ENCODE measurements at regions not wholly inside any gene's neighbourhood (a gene's known extent, or its start where the extent isn't known, plus 50 kb on each side); places are given as distances from the start of the nearest gene placed in this dataset.

- H3K4me3 ChIP-seq (ENCODE audit: low read length), result no peak overlapping the region
- DNase-seq (ENCODE audit: low read depth), result no peak
- no peaks in the 10 kb centered on the region for H3K9me3 ChIP-seq (ENCODE audit: control insufficient read depth, low read length)
- H3K9ac ChIP-seq (ENCODE audit: low read length), result no peak overlapping the region
- no peaks in the 10 kb centered on the region for H3K27me3 ChIP-seq (replicated peaks; ENCODE audit: control insufficient read depth, insufficient read depth, low read length)
- H3K36me3 ChIP-seq (ENCODE audit: control insufficient read depth, insufficient read depth, low read length, severe bottlenecking), result no peaks in the 10 kb centered on the region
- no peaks in the 10 kb centered on the region for H3K4me1 ChIP-seq (ENCODE audit: control insufficient read depth, insufficient read depth, low read length)
Observed at GRCh38 chr9:120212853-120213200, 367.1 kb downstream of the CDK5RAP2 start.

GRCh38 chr9:120212153-120212852, 367.7 kb downstream of the CDK5RAP2 start:
- H3K4me3 ChIP-seq (ENCODE audit: low read length), result no peak overlapping the region
- H3K9me3 ChIP-seq (ENCODE audit: control insufficient read depth, low read length), result no peaks in the 10 kb centered on the region
- no peaks in the 10 kb centered on the region for H3K27me3 ChIP-seq (replicated peaks; ENCODE audit: control insufficient read depth, insufficient read depth, low read length)
- no peak overlapping the region for H3K9ac ChIP-seq (ENCODE audit: low read length)
- H3K4me1 ChIP-seq (ENCODE audit: control insufficient read depth, insufficient read depth, low read length), result no peaks in the 10 kb centered on the region
- DNase-seq (ENCODE audit: low read depth), result no peak
- H3K36me3 ChIP-seq (ENCODE audit: control insufficient read depth, insufficient read depth, low read length, severe bottlenecking), result no peaks in the 10 kb centered on the region

- Histone ChIP-seq H3K4me3 (ENCODE audit: low read length) (no peak overlapping the region), H3K9me3 (ENCODE audit: control insufficient read depth, low read length) (no peaks in the 10 kb centered on the region), H3K27me3 (replicated peaks; ENCODE audit: control insufficient read depth, insufficient read depth, low read length) (no peaks in the 10 kb centered on the region), H3K36me3 (ENCODE audit: control insufficient read depth, insufficient read depth, low read length, severe bottlenecking) (no peaks in the 10 kb centered on the region), H3K9ac (ENCODE audit: low read length) (no peak overlapping the region), H3K4me1 (ENCODE audit: control insufficient read depth, insufficient read depth, low read length) (no peaks in the 10 kb centered on the region)
- DNase-seq (ENCODE audit: low read depth), result no peak
Observed at GRCh38 chr9:120210274-120210673, 369.7 kb downstream of the CDK5RAP2 start.

- no peaks in the 10 kb centered on the region for H3K36me3 ChIP-seq (ENCODE audit: control insufficient read depth, insufficient read depth, low read length, severe bottlenecking)
Observed at GRCh38 chr9:120202856-120203654, 376.9 kb downstream of the CDK5RAP2 start.

GRCh38 chr9:120198027-120198426, 381.9 kb downstream of the CDK5RAP2 start:
- Histone ChIP-seq H3K4me3 (ENCODE audit: low read length) (no peak overlapping the region), H3K9ac (ENCODE audit: low read length) (no peak overlapping the region), H3K4me1 (ENCODE audit: control insufficient read depth, insufficient read depth, low read length) (no peaks in the 10 kb centered on the region), H3K27me3 (replicated peaks; ENCODE audit: control insufficient read depth, insufficient read depth, low read length) (no peaks in the 10 kb centered on the region), H3K36me3 (ENCODE audit: control insufficient read depth, insufficient read depth, low read length, severe bottlenecking) (no peaks in the 10 kb centered on the region), H3K9me3 (ENCODE audit: control insufficient read depth, low read length) (no peaks in the 10 kb centered on the region)
- no peak for DNase-seq (ENCODE audit: low read depth)

More at GRCh38 chr9:120202856-120203654, 376.9 kb downstream of the CDK5RAP2 start:
- H3K4me1 ChIP-seq (ENCODE audit: control insufficient read depth, insufficient read depth, low read length), result no peaks in the 10 kb centered on the region
- H3K27me3 ChIP-seq (replicated peaks; ENCODE audit: control insufficient read depth, insufficient read depth, low read length), result no peaks in the 10 kb centered on the region
- DNase-seq (ENCODE audit: low read depth), result no peak
- no peak overlapping the region for H3K4me3 ChIP-seq (ENCODE audit: low read length)
- no peak overlapping the region for H3K9ac ChIP-seq (ENCODE audit: low read length)
- no peaks in the 10 kb centered on the region for H3K9me3 ChIP-seq (ENCODE audit: control insufficient read depth, low read length)

GRCh38 chr9:120197605-120198004, 382.4 kb downstream of the CDK5RAP2 start:
- Histone ChIP-seq H3K4me1 (ENCODE audit: control insufficient read depth, insufficient read depth, low read length) (no peaks in the 10 kb centered on the region), H3K4me3 (ENCODE audit: low read length) (no peak overlapping the region), H3K36me3 (ENCODE audit: control insufficient read depth, insufficient read depth, low read length, severe bottlenecking) (no peaks in the 10 kb centered on the region), H3K9ac (ENCODE audit: low read length) (no peak overlapping the region), H3K9me3 (ENCODE audit: control insufficient read depth, low read length) (no peaks in the 10 kb centered on the region), H3K27me3 (replicated peaks; ENCODE audit: control insufficient read depth, insufficient read depth, low read length) (no peaks in the 10 kb centered on the region)
- DNase-seq (ENCODE audit: low read depth), result peak; percentile 3

- peaks cover 11% of the 10 kb centered on the region for H3K27me3 ChIP-seq (replicated peaks; ENCODE audit: control insufficient read depth, insufficient read depth, low read length)
- no peak overlapping the region for H3K4me3 ChIP-seq (ENCODE audit: low read length)
- peaks cover 4% of the 10 kb centered on the region for H3K9me3 ChIP-seq (ENCODE audit: control insufficient read depth, low read length)
- no peak for DNase-seq (ENCODE audit: low read depth)
- no peaks in the 10 kb centered on the region for H3K4me1 ChIP-seq (ENCODE audit: control insufficient read depth, insufficient read depth, low read length)
- H3K36me3 ChIP-seq (ENCODE audit: control insufficient read depth, insufficient read depth, low read length, severe bottlenecking), result no peaks in the 10 kb centered on the region
- H3K9ac ChIP-seq (ENCODE audit: low read length), result no peak overlapping the region
Observed at GRCh38 chr9:120191141-120191540, 388.8 kb downstream of the CDK5RAP2 start.

GRCh38 chr9:120187758-120188157, 392.2 kb downstream of the CDK5RAP2 start:
- no peaks in the 10 kb centered on the region for H3K36me3 ChIP-seq (ENCODE audit: control insufficient read depth, insufficient read depth, low read length, severe bottlenecking)
- H3K4me1 ChIP-seq (ENCODE audit: control insufficient read depth, insufficient read depth, low read length), result no peaks in the 10 kb centered on the region
- DNase-seq (ENCODE audit: low read depth), result no peak
- peaks cover 4% of the 10 kb centered on the region for H3K9me3 ChIP-seq (ENCODE audit: control insufficient read depth, low read length)
- H3K9ac ChIP-seq (ENCODE audit: low read length), result no peak overlapping the region
- H3K27me3 ChIP-seq (replicated peaks; ENCODE audit: control insufficient read depth, insufficient read depth, low read length), result peaks cover 27% of the 10 kb centered on the region
- no peak overlapping the region for H3K4me3 ChIP-seq (ENCODE audit: low read length)

- Histone ChIP-seq H3K4me3 (ENCODE audit: low read length) (no peak overlapping the region), H3K9ac (ENCODE audit: low read length) (no peak overlapping the region), H3K9me3 (ENCODE audit: control insufficient read depth, low read length) (no peaks in the 10 kb centered on the region), H3K36me3 (ENCODE audit: control insufficient read depth, insufficient read depth, low read length, severe bottlenecking) (no peaks in the 10 kb centered on the region), H3K27me3 (replicated peaks; ENCODE audit: control insufficient read depth, insufficient read depth, low read length) (peaks cover 20% of the 10 kb centered on the region), H3K4me1 (ENCODE audit: control insufficient read depth, insufficient read depth, low read length) (no peaks in the 10 kb centered on the region)
- DNase-seq (ENCODE audit: low read depth), result no peak
Observed at GRCh38 chr9:120186276-120186675, 393.7 kb downstream of the CDK5RAP2 start.

- no peak for DNase-seq (ENCODE audit: low read depth)
- peaks cover 17% of the 10 kb centered on the region for H3K27me3 ChIP-seq (replicated peaks; ENCODE audit: control insufficient read depth, insufficient read depth, low read length)
- H3K4me3 ChIP-seq (ENCODE audit: low read length), result no peak overlapping the region
- no peaks in the 10 kb centered on the region for H3K36me3 ChIP-seq (ENCODE audit: control insufficient read depth, insufficient read depth, low read length, severe bottlenecking)
- no peaks in the 10 kb centered on the region for H3K9me3 ChIP-seq (ENCODE audit: control insufficient read depth, low read length)
- H3K4me1 ChIP-seq (ENCODE audit: control insufficient read depth, insufficient read depth, low read length), result no peaks in the 10 kb centered on the region
- no peak overlapping the region for H3K9ac ChIP-seq (ENCODE audit: low read length)
Observed at GRCh38 chr9:120184266-120184665, 395.7 kb downstream of the CDK5RAP2 start.

- H3K36me3 ChIP-seq (ENCODE audit: control insufficient read depth, insufficient read depth, low read length, severe bottlenecking), result no peaks in the 10 kb centered on the region
- H3K4me3 ChIP-seq (ENCODE audit: low read length), result no peak overlapping the region
- no peaks in the 10 kb centered on the region for H3K9me3 ChIP-seq (ENCODE audit: control insufficient read depth, low read length)
- peaks cover 17% of the 10 kb centered on the region for H3K27me3 ChIP-seq (replicated peaks; ENCODE audit: control insufficient read depth, insufficient read depth, low read length)
- no peaks in the 10 kb centered on the region for H3K4me1 ChIP-seq (ENCODE audit: control insufficient read depth, insufficient read depth, low read length)
- no peak overlapping the region for H3K9ac ChIP-seq (ENCODE audit: low read length)
- no peak for DNase-seq (ENCODE audit: low read depth)
Observed at GRCh38 chr9:120183615-120184014, 396.4 kb downstream of the CDK5RAP2 start.
